A549 (cell line): ENCODE measurements at regions not wholly inside any gene's neighbourhood (a gene's known extent, or its start where the extent isn't known, plus 50 kb on each side); places are given as distances from the start of the nearest gene placed in this dataset.

Experiments
- POLR2A ChIP-seq: IDR thresholded peaks from 2 replicates; pipeline ENCODE4 v1.6.1; 2012; ENCODE audit warnings: mild to moderate bottlenecking, low read length
- REST ChIP-seq: fragments of 200-600 bp; sonication (generic); IDR thresholded peaks from 2 replicates; pipeline ENCODE4 v1.6.1; 2016; ENCODE audit warnings: antibody characterized with exemption, mild to moderate bottlenecking, moderate library complexity

GRCh38 chr10:3976171-3976570 is 191.2 kb upstream of the KLF6 start:
- TF ChIP-seq REST (no peak), POLR2A (no peak)
